ENCODE measurements at regions not wholly inside any gene's neighbourhood (a gene's known extent, or its start where the extent isn't known, plus 50 kb on each side); places are given as distances from the start of the nearest gene placed in this dataset.

GRCh38 chr3:117219296-117219695 lies 509.7 kb downstream of the TUSC7 start:
- Histone ChIP-seq H3K36me3 (no peaks in the 10 kb centered on the region), H3K27ac (no peak overlapping the region), H3K4me3 (no peak overlapping the region), H3K9me3 (no peaks in the 10 kb centered on the region), H3K4me1 (peaks cover 0 to 23% (median 7%) of the 10 kb centered on the region in 4 donors), H3K27me3 (no peaks in the 10 kb centered on the region)
- DNase-seq (no peak), ATAC-seq (no peak)
- TF ChIP-seq POLR2A (IDR thresholded peaks at IDR 0.05) (no peak), CTCF (IDR thresholded peaks at IDR 0.05) (no peak)
- intact Hi-C loops (cut with DNase I), result no loop called here
- 57% methylated on average over 2 of the region's 2 CpGs for WGBS (ENCODE audit: insufficient coverage, low coverage, low lambda C conversion rate, missing lambda C conversion rate)

- no peaks in the 10 kb centered on the region for H3K27me3 ChIP-seq
- no peaks in the 10 kb centered on the region for H3K4me1 ChIP-seq
- ATAC-seq, result no peak
- no peak overlapping the region for H3K27ac ChIP-seq
- WGBS (ENCODE audit: insufficient coverage, low coverage, low lambda C conversion rate, missing lambda C conversion rate), result 33% methylated on average over 1 of the region's 2 CpGs
- H3K9me3 ChIP-seq, result no peaks in the 10 kb centered on the region
- DNase-seq, result no peak
- TF ChIP-seq POLR2A (IDR thresholded peaks at IDR 0.05), result no peak
- no peak for TF ChIP-seq CTCF (IDR thresholded peaks at IDR 0.05)
- H3K36me3 ChIP-seq, result no peaks in the 10 kb centered on the region
- intact Hi-C loops (cut with DNase I), result no loop called here
- H3K4me3 ChIP-seq, result no peak overlapping the region
Observed at GRCh38 chr3:117226932-117227331, 517.4 kb downstream of the TUSC7 start.

- no peaks in the 10 kb centered on the region for H3K27me3 ChIP-seq
- DNase-seq (no peak), ATAC-seq (no peak)
- H3K4me1 ChIP-seq, result no peaks in the 10 kb centered on the region
- no peak overlapping the region for H3K4me3 ChIP-seq
- intact Hi-C loops (cut with DNase I), result no loop called here
- no peaks in the 10 kb centered on the region for H3K36me3 ChIP-seq
- H3K9me3 ChIP-seq, result no peaks in the 10 kb centered on the region
- no peak overlapping the region for H3K27ac ChIP-seq
- no peak for TF ChIP-seq CTCF (IDR thresholded peaks at IDR 0.05)
- TF ChIP-seq POLR2A (IDR thresholded peaks at IDR 0.05), result no peak
- WGBS (ENCODE audit: insufficient coverage, low coverage, low lambda C conversion rate, missing lambda C conversion rate), result 60% methylated on average over 1 of the region's 1 CpG
Observed at GRCh38 chr3:117228466-117228865, 518.9 kb downstream of the TUSC7 start.

- no peaks in the 10 kb centered on the region for H3K27me3 ChIP-seq
- WGBS (ENCODE audit: insufficient coverage, low coverage, low lambda C conversion rate, missing lambda C conversion rate), result 87% methylated on average over 2 of the region's 2 CpGs
- ATAC-seq (no peak), DNase-seq (no peak)
- intact Hi-C loops (cut with DNase I), result no loop called here
- no peak overlapping the region for H3K27ac ChIP-seq
- H3K36me3 ChIP-seq, result no peaks in the 10 kb centered on the region
- no peaks in the 10 kb centered on the region for H3K4me1 ChIP-seq
- H3K4me3 ChIP-seq, result no peak overlapping the region
- no peaks in the 10 kb centered on the region for H3K9me3 ChIP-seq
- TF ChIP-seq POLR2A (IDR thresholded peaks at IDR 0.05) (no peak), CTCF (IDR thresholded peaks at IDR 0.05) (no peak)
Observed at GRCh38 chr3:117230924-117231323, 521.3 kb downstream of the TUSC7 start.

GRCh38 chr3:117234331-117234730 lies 524.8 kb downstream of the TUSC7 start:
- intact Hi-C loops (cut with DNase I), result no loop called here
- Histone ChIP-seq H3K9me3 (no peaks in the 10 kb centered on the region), H3K4me3 (no peak overlapping the region), H3K27me3 (no peaks in the 10 kb centered on the region), H3K27ac (no peak overlapping the region), H3K36me3 (no peaks in the 10 kb centered on the region), H3K4me1 (no peaks in the 10 kb centered on the region)
- TF ChIP-seq POLR2A (IDR thresholded peaks at IDR 0.05) (no peak), CTCF (IDR thresholded peaks at IDR 0.05) (no peak)
- DNase-seq, result no peak
- WGBS (ENCODE audit: insufficient coverage, low coverage, low lambda C conversion rate, missing lambda C conversion rate), result 12% methylated on average over 1 of the region's 1 CpG
- ATAC-seq, result no peak

Measured in right lobe of liver (tissue), 6 donors.